ENCODE measurements at regions not wholly inside any gene's neighbourhood (a gene's known extent, or its start where the extent isn't known, plus 50 kb on each side); places are given as distances from the start of the nearest gene placed in this dataset.

- DNase-seq = no peak
- peaks cover 0 to 9% (median 0%) of the 10 kb centered on the region in 7 donors for H3K27me3 ChIP-seq (replicated peaks in 1 of 7)
- intact Hi-C loops (cut with DNase I; ENCODE audit: low total_unique reads) = no loop called here
- H3K36me3 ChIP-seq = no peaks in the 10 kb centered on the region
- no peaks in the 10 kb centered on the region for H3K4me1 ChIP-seq
- TF ChIP-seq POLR2A (IDR thresholded peaks at IDR 0.05) (no peak), POLR2AphosphoS5 (IDR thresholded peaks at IDR 0.05) (no peak)
- TF ChIP-seq, protein P1, sequence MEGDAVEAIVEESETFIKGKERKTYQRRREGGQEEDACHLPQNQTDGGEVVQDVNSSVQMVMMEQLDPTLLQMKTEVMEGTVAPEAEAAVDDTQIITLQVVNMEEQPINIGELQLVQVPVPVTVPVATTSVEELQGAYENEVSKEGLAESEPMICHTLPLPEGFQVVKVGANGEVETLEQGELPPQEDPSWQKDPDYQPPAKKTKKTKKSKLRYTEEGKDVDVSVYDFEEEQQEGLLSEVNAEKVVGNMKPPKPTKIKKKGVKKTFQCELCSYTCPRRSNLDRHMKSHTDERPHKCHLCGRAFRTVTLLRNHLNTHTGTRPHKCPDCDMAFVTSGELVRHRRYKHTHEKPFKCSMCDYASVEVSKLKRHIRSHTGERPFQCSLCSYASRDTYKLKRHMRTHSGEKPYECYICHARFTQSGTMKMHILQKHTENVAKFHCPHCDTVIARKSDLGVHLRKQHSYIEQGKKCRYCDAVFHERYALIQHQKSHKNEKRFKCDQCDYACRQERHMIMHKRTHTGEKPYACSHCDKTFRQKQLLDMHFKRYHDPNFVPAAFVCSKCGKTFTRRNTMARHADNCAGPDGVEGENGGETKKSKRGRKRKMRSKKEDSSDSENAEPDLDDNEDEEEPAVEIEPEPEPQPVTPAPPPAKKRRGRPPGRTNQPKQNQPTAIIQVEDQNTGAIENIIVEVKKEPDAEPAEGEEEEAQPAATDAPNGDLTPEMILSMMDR (IDR thresholded peaks at IDR 0.05 in 8 of 11, conservative IDR thresholded peaks at IDR 0.05 in 3 of 11) = no peak
- no peaks in the 10 kb centered on the region for H3K9me3 ChIP-seq
- no peak overlapping the region for H3K27ac ChIP-seq
- no peak overlapping the region for H3K4me3 ChIP-seq
Measured at GRCh38 chr3:64455351-64455750, 230.1 kb upstream of the PRICKLE2 start.

DNA sequence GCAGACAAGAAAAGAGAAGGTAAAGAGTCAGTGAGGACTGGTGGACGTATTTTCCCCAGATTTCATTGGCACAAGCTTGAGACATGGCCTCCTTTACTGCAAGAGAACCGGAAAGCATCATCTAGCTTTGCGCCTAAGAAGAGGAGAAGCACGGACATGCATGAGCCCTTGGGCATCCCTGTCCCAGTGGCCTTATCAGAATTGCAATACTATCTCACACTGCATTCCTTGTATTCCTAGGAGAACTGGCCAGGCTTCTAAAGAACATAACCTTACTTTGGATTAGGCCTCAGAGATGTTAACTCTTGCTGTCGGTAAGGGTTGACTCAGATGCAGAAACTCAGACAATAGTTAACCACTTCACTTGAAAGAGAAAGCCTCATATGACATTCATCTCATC lies 229.5 kb upstream of the PRICKLE2 start:
- no peaks in the 10 kb centered on the region for H3K4me1 ChIP-seq
- H3K27ac ChIP-seq = no peak overlapping the region
- TF ChIP-seq, protein P1 (IDR thresholded peaks at IDR 0.05 in 8 of 11, conservative IDR thresholded peaks at IDR 0.05 in 3 of 11) = no peak
- no peak for TF ChIP-seq POLR2A (IDR thresholded peaks at IDR 0.05)
- TF ChIP-seq POLR2AphosphoS5 (IDR thresholded peaks at IDR 0.05) = no peak
- H3K9me3 ChIP-seq = no peaks in the 10 kb centered on the region
- no peak for DNase-seq
- H3K4me3 ChIP-seq = no peak overlapping the region
- H3K36me3 ChIP-seq = no peaks in the 10 kb centered on the region
- peaks cover 0 to 9% (median 0%) of the 10 kb centered on the region in 7 donors for H3K27me3 ChIP-seq (replicated peaks in 1 of 7)
- intact Hi-C loops (cut with DNase I; ENCODE audit: low total_unique reads) = no loop called here
- 84 to 92% (median 88%) methylated on average over 5 of the region's 5 CpGs for WGBS, 5 donors

DNA sequence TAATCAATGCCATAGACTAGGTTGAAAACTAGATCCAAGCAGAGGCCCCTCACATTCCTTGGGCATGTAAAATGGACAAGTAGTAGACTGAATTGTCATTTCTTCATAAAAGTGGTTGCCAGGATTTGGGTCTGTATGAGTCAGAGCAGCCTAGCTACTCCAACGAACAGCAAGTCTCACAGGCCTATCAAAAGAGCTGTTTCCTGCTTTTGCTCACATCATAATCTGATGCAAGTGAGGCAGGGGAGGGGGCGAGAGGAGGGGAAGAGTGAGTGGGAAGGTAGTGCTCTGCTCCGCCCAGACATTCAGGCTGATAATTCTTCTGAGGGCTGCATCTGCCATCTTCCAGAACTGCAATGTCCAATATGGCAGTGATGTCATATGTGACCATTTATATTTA lies 228.9 kb upstream of the PRICKLE2 start:
- H3K4me3 ChIP-seq = no peak overlapping the region
- H3K4me1 ChIP-seq = no peaks in the 10 kb centered on the region
- peaks cover 0 to 10% (median 0%) of the 10 kb centered on the region in 7 donors for H3K27me3 ChIP-seq (replicated peaks in 1 of 7)
- no peaks in the 10 kb centered on the region for H3K36me3 ChIP-seq
- intact Hi-C loops (cut with DNase I; ENCODE audit: low total_unique reads) = no loop called here
- WGBS, 5 donors = 57 to 73% (median 62%) methylated on average over 3 of the region's 3 CpGs
- no peak overlapping the region for H3K27ac ChIP-seq
- no peak for DNase-seq
- no peaks in the 10 kb centered on the region for H3K9me3 ChIP-seq
- TF ChIP-seq POLR2A (IDR thresholded peaks at IDR 0.05) (no peak), POLR2AphosphoS5 (IDR thresholded peaks at IDR 0.05) (no peak)
- TF ChIP-seq, protein P1 (IDR thresholded peaks at IDR 0.05 in 8 of 11, conservative IDR thresholded peaks at IDR 0.05 in 3 of 11) = no peak

DNA sequence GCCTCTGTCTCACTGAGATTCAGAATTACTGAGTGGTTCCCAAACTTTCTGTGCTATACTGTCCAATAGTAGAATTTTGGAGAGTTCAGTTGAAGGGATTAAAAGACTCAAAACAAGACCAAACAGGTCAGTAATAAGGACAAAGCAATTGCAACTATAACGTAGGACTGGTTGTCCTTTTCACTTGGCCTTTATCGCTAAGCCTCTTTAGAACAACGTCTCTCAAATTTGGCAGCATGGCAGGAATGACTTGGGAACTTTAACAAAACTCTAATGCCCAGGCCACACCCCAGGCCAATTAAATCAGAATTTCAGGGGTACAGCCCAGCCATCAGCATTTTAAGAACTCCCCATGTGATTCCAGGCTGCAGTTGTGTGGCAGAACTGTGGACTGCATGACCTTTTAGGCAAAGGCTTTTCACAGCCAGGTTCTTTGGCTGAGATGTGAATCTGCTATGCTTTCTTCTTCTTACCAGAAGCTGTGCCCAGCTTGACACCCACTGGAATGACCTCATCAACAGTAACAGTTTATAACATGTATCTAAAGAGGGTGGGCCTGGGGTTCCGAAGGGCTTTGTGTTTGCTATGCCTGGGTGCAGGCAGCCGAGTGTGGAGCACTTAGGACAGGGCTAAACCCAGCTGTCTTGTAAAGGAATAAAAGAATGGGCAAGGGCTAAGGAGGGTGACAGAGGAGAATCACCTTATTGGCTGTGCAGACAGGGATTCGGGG lies 226.2 kb upstream of the PRICKLE2 start:
- 83 to 92% (median 87%) methylated on average over 6 of the region's 6 CpGs for WGBS, 5 donors

More for the DNA sequence above, 226.2 kb upstream of the PRICKLE2 start:
- H3K27ac ChIP-seq = no peak overlapping the region
- no peak for DNase-seq
- no peaks in the 10 kb centered on the region for H3K36me3 ChIP-seq
- H3K4me1 ChIP-seq = no peaks in the 10 kb centered on the region
- no peaks in the 10 kb centered on the region for H3K9me3 ChIP-seq
- TF ChIP-seq POLR2A (IDR thresholded peaks at IDR 0.05) (no peak), POLR2AphosphoS5 (IDR thresholded peaks at IDR 0.05) (no peak)
- TF ChIP-seq, protein P1 (IDR thresholded peaks at IDR 0.05 in 8 of 11, conservative IDR thresholded peaks at IDR 0.05 in 3 of 11) = no peak
- intact Hi-C loops (cut with DNase I; ENCODE audit: low total_unique reads) = no loop called here
- H3K4me3 ChIP-seq = no peak overlapping the region
- peaks cover 0 to 29% (median 0%) of the 10 kb centered on the region in 7 donors for H3K27me3 ChIP-seq (replicated peaks in 1 of 7)

All from spleen (tissue), 11 donors.